ENCODE measurements at regions not wholly inside any gene's neighbourhood (a gene's known extent, or its start where the extent isn't known, plus 50 kb on each side); places are given as distances from the start of the nearest gene placed in this dataset.

GRCh38 chr13:69551193-69551592 lies 556.4 kb upstream of the ATXN8OS start:
- TF ChIP-seq POLR2AphosphoS5 (IDR thresholded peaks at IDR 0.05; ENCODE audit: borderline replicate concordance, low read depth, low read length) = no peak
- no peak for TF ChIP-seq FOXP2 (optimal IDR thresholded peaks at IDR 0.05; ENCODE audit: control extremely low read depth, extremely low read length, insufficient read depth)
- TF ChIP-seq EZH2 (IDR thresholded peaks at IDR 0.05) = no peak

Measured in SK-N-MC (cell line).